ENCODE measurements at regions not wholly inside any gene's neighbourhood (a gene's known extent, or its start where the extent isn't known, plus 50 kb on each side); places are given as distances from the start of the nearest gene placed in this dataset.

GRCh38 chr1:213550804-213551203 is 437.0 kb upstream of the PROX1 start:
- TF ChIP-seq CTCF (IDR thresholded peaks at IDR 0.05) = no peak
- TF ChIP-seq POLR2A (IDR thresholded peaks at IDR 0.05) = no peak
